ENCODE measurements at regions not wholly inside any gene's neighbourhood (a gene's known extent, or its start where the extent isn't known, plus 50 kb on each side); places are given as distances from the start of the nearest gene placed in this dataset.

DNA sequence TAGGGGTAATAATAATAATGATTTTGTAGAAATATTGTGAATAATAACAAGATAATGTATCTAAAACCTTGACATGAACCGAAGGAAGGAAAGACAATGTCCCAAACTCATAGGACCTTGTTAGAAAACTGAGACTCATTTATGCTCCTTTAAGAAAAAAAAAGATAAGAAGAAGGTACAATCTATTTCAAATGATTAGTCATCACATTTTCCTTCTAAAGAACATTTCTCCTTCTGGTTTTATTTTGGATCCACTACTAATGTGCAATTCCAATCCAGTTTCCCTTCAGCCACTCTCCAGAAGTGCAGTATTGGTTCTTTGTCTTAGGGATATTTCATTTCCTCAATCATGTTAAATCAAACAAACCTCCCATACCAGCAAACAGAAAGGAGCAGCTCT is 526.7 kb downstream of the FUT8 start:
- Histone ChIP-seq H3K36me3 (ENCODE audit: control insufficient read depth in 4 of 4, insufficient read depth in 4 of 4, low read length in 4 of 4) (no peaks in the 10 kb centered on the region), H3K4me1 (ENCODE audit: control insufficient read depth in 5 of 5, insufficient read depth in 5 of 5, low read length in 5 of 5) (no peaks in the 10 kb centered on the region), H3K9ac (ENCODE audit: insufficient read depth in 1 of 2, low read length in 2 of 2) (no peak overlapping the region), H3K27ac (ENCODE audit: low read depth in 1 of 2, low read length in 1 of 2) (no peak overlapping the region), H3K9me3 (ENCODE audit: control insufficient read depth in 4 of 4, insufficient read depth in 3 of 4, low read length in 3 of 4) (no peaks in the 10 kb centered on the region), H3K27me3 (ENCODE audit: control insufficient read depth in 3 of 3, insufficient read depth in 3 of 3, low read length in 2 of 3) (peaks cover 0 to 2% (median 0%) of the 10 kb centered on the region in 3 donors), H3K4me3 (no peak overlapping the region)
- WGBS, 2 donors, result 89 to 95% methylated on average over 1 of the region's 1 CpG
- no peak for DNase-seq
- ATAC-seq (ENCODE audit: insufficient read depth, low FRiP score), result no peak
- TF ChIP-seq, protein P1, sequence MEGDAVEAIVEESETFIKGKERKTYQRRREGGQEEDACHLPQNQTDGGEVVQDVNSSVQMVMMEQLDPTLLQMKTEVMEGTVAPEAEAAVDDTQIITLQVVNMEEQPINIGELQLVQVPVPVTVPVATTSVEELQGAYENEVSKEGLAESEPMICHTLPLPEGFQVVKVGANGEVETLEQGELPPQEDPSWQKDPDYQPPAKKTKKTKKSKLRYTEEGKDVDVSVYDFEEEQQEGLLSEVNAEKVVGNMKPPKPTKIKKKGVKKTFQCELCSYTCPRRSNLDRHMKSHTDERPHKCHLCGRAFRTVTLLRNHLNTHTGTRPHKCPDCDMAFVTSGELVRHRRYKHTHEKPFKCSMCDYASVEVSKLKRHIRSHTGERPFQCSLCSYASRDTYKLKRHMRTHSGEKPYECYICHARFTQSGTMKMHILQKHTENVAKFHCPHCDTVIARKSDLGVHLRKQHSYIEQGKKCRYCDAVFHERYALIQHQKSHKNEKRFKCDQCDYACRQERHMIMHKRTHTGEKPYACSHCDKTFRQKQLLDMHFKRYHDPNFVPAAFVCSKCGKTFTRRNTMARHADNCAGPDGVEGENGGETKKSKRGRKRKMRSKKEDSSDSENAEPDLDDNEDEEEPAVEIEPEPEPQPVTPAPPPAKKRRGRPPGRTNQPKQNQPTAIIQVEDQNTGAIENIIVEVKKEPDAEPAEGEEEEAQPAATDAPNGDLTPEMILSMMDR (IDR thresholded peaks at IDR 0.05; ENCODE audit: control extremely low read depth, extremely low read depth), result no peak

DNA sequence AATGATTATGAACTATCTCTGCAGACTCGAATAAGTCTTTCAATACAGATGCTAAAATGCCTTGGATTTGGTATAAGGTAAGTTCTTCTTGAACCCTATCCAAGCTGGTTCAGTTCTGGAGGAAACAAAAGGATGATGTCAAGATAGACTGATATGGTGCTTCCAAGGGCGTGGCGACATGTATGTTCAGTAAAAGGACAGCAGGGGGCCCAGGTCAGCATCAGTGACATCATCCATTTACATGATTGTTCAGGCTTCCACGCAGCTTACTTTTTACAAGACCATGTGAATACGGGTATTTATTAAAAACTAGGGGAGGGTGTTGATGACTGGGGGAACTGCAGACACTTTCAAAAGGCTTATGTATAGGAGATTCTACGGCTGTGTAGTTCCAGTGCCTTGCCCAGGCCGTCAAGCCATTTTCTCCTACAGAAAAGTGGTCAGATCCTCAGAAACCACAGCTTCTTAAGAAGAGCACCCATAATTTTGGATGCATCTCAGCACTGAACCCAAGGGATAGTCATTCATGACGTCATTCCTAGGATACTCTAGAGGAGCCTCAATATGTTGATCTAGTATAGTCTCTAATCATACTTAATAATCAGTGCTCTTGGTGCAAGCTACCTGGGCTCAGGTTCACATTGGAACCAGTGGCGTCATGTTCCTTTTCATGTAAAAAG is 527.7 kb downstream of the FUT8 start:
- no peak for ATAC-seq (ENCODE audit: insufficient read depth, low FRiP score)
- no peak for DNase-seq

DNA sequence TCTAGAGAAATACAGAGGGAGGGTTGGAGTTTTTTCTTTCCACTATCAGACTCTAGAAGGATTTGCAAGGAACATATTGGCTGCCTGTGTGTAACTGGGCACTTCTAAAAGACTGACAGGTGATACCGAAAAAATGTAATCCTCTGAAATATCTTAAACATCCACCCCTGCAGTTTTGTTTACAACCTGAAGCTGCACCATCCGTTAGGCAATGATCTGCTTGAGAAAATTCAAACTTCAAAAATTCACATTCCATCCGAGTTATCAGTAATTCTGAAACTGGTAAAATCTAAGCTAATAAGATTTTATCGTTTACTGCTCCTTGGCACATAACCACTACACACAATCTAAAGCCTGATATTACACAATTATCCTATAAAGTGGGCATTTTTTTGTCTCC is 528.6 kb downstream of the FUT8 start:
- 59 to 75% methylated on average over 4 of the region's 4 CpGs for WGBS, 2 donors
- Histone ChIP-seq H3K4me1 (ENCODE audit: control insufficient read depth in 5 of 5, insufficient read depth in 5 of 5, low read length in 5 of 5) (no peaks in the 10 kb centered on the region), H3K27ac (ENCODE audit: low read depth in 1 of 2, low read length in 1 of 2) (no peak overlapping the region), H3K4me3 (no peak overlapping the region), H3K36me3 (ENCODE audit: control insufficient read depth in 4 of 4, insufficient read depth in 4 of 4, low read length in 4 of 4) (no peaks in the 10 kb centered on the region), H3K27me3 (ENCODE audit: control insufficient read depth in 3 of 3, insufficient read depth in 3 of 3, low read length in 2 of 3) (peaks cover 0 to 2% (median 0%) of the 10 kb centered on the region in 3 donors), H3K9me3 (ENCODE audit: control insufficient read depth in 4 of 4, insufficient read depth in 3 of 4, low read length in 3 of 4) (no peaks in the 10 kb centered on the region), H3K9ac (ENCODE audit: insufficient read depth in 1 of 2, low read length in 2 of 2) (no peak overlapping the region)
- TF ChIP-seq, protein P1 (IDR thresholded peaks at IDR 0.05; ENCODE audit: control extremely low read depth, extremely low read depth), result no peak
- no peak for DNase-seq
- no peak for ATAC-seq (ENCODE audit: insufficient read depth, low FRiP score)

More for the DNA sequence above, 527.7 kb downstream of the FUT8 start:
- TF ChIP-seq, protein P1 (IDR thresholded peaks at IDR 0.05; ENCODE audit: control extremely low read depth, extremely low read depth), result no peak
- Histone ChIP-seq H3K36me3 (ENCODE audit: control insufficient read depth in 4 of 4, insufficient read depth in 4 of 4, low read length in 4 of 4) (no peaks in the 10 kb centered on the region), H3K27me3 (ENCODE audit: control insufficient read depth in 3 of 3, insufficient read depth in 3 of 3, low read length in 2 of 3) (peaks cover 0 to 2% (median 0%) of the 10 kb centered on the region in 3 donors), H3K4me3 (no peak overlapping the region), H3K27ac (ENCODE audit: low read depth in 1 of 2, low read length in 1 of 2) (no peak overlapping the region), H3K9ac (ENCODE audit: insufficient read depth in 1 of 2, low read length in 2 of 2) (no peak overlapping the region), H3K4me1 (ENCODE audit: control insufficient read depth in 5 of 5, insufficient read depth in 5 of 5, low read length in 5 of 5) (no peaks in the 10 kb centered on the region), H3K9me3 (ENCODE audit: control insufficient read depth in 4 of 4, insufficient read depth in 3 of 4, low read length in 3 of 4) (no peaks in the 10 kb centered on the region)
- 83 to 88% methylated on average over 9 of the region's 9 CpGs for WGBS, 2 donors

DNA sequence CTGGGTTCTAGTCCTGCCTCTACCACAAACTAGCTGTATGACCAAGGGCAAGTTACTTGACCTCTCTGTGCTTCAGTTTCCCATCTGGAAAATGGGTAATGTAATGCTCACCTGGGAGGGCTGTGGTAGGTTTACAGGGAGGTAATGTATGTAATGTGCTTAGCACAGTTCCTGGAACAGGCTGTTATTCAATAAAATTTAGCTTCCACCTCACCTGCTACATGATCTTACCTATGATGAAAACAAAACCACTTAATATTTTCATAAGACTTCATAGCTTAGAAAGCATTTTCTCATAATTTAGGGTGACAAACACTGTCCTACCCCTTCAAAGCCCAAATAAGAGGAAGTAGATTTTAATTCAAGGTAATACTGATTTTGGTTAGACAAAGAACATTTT is 530.6 kb downstream of the FUT8 start:
- no peak for ATAC-seq (ENCODE audit: insufficient read depth, low FRiP score)
- Histone ChIP-seq H3K27ac (ENCODE audit: low read depth in 1 of 2, low read length in 1 of 2) (no peak overlapping the region), H3K9me3 (ENCODE audit: control insufficient read depth in 4 of 4, insufficient read depth in 3 of 4, low read length in 3 of 4) (no peaks in the 10 kb centered on the region), H3K36me3 (ENCODE audit: control insufficient read depth in 4 of 4, insufficient read depth in 4 of 4, low read length in 4 of 4) (no peaks in the 10 kb centered on the region), H3K27me3 (ENCODE audit: control insufficient read depth in 3 of 3, insufficient read depth in 3 of 3, low read length in 2 of 3) (peaks cover 0 to 2% (median under 1%) of the 10 kb centered on the region in 3 donors), H3K9ac (ENCODE audit: insufficient read depth in 1 of 2, low read length in 2 of 2) (no peak overlapping the region), H3K4me3 (no peak overlapping the region), H3K4me1 (ENCODE audit: control insufficient read depth in 5 of 5, insufficient read depth in 5 of 5, low read length in 5 of 5) (no peaks in the 10 kb centered on the region)
- TF ChIP-seq, protein P1 (IDR thresholded peaks at IDR 0.05; ENCODE audit: control extremely low read depth, extremely low read depth), result no peak
- no peak for DNase-seq
